Stimulated activated naive CD4-positive, alpha-beta T cell (primary cell): ENCODE measurements at regions not wholly inside any gene's neighbourhood (a gene's known extent, or its start where the extent isn't known, plus 50 kb on each side); places are given as distances from the start of the nearest gene placed in this dataset.
"Not testable (repeated sequence)": the region's sequence is repeated elsewhere in the genome, so short reads cannot be mapped to it uniquely, and the experiment has no call there.

Experiments used
- DNase-seq, 6 experiments: peaks; one replicate each; lab custom pipeline; 2025; lab: John Stamatoyannopoulos, UW

DNA sequence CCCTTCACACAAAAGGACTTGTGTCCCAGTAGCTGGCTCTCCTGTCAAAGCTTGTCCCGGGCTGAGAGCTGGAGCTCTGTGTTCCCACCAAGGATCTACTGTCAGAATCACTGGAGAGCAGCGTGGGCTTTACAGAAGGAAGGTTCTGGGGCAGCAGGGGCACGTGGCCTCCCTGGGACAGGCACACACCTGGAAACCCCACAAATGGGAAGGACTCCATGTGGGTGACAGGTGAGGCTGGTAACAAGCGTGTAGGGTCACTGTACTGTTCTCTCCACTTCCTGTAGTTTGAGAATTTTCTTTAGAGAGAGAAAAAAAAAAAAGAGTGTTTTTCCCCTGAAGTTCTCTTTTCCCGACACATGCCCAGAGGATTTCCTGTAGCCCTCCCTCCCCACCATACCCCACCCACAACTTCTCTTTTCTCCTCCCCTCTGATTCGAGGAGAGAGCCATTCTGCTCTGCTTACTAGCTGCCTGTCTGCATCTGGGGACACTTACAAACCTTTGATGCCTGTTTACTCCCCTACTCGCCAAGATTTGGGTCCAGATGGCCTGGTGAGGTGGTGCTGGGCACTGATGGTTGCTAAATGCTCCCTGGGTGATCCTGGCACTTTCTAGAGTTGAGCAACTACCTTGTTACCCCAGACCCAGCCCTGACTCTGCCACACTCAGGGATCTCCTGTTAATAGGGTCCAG, 84.1 kb upstream of the SIRPA start:
- DNase-seq = no peak

DNA sequence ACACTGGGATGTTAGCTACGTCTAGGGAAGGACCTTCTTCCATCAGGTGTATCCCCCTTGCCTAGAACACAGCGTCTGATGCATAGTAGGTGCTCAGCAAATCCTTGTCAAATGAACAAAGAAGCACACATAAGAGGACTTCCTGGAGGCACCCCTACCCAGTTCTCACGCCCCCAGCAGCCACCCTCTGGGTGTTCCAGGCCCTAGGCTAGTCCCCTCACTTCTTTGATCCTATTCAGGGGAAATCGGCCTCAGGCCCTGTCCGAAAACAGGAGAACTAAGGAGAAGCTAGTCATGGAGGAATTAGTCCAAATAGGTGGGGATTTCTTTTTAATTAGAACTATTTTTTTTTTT, 84.7 kb upstream of the SIRPA start:
- no peak for DNase-seq

DNA sequence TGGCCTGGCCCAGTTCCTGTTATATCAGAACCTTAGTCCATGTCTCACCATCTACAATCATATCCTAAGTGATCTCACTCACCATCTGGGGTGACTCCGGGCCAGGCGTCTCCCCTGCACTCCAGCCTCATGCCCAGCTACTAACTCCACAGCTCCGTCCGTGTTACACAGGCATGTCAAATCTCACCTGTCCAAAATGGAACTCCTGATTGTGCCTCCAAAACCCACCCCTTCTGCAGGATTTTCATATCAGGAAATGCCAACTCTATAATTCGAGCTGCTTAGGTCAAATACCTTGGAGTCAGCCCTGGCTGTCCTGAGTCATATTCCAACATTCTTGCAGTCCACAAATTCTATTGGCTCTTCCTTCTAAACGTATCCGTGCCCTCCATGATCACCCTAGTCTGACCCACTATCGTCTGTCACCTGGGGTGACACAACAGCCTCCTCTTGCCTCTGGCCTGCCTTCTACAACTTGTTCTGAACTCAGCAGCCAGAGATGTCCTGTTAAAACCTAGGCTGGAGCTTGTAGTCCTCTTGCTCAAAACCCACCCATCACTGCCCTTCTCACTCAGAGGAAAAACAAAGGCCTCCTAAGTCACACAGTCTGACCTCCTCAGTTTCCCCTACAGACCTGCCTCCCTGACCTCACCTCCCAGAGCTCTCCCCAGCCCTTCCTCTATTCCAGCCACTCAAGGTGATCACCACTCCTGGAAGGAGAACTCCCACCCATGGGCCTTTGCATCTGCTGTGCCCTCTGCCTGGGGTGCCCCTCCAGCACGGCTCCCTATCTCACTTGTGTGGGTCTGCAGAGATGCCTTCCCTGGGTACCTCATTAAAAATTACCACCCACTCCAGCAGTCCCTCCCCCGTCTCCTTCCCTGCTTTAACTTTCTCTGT, 85.3 kb upstream of the SIRPA start:
- DNase-seq = no peak

DNA sequence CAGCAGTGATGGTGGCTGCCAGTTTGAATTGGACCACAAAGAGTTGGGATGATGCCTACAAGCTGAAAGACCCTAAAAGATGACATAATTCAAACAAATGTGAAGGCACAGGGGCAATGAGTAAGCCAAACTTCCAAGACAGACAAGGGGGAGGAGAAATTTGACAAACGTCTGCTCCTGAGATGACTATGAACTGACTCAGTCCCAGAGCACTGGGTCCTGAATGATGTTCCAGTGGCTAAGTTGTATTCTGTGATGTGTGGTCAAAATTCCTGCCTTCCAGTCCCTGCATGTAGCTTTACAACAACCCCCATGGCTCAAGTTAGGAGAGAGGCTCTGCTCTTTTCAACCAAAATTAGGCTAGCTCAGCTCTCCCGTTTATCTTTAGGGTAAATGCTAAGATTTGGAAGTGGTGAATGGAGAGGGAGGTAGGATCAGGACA, 86.1 kb upstream of the SIRPA start:
- no peak for DNase-seq

GRCh38 chr20:1808101-1808500, 87.1 kb upstream of the SIRPA start:
- no peak for DNase-seq

GRCh38 chr20:1807394-1807793, 87.8 kb upstream of the SIRPA start:
- DNase-seq = no peak

GRCh38 chr20:1806456-1806855, 88.8 kb upstream of the SIRPA start:
- DNase-seq = no peak

DNA sequence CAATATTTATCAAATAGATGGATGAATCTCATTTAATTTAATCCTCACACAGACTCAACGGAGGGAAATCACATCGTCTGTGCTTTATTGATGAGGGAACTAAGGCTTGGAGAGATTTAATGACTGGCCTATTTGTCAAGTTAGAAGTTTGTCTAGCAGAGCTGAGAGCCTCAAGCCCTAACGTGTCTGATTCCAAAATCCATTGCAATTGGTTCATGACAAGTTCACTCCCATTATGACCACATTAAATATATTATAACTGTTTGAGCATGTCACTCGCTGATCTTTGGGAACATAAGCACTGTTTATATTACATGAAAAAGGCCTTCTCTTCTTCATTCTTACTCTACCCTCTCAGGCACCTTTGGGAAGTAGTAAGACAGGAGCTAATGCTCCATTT, 89.4 kb upstream of the SIRPA start:
- no peak for DNase-seq

GRCh38 chr20:1805161-1805581, 90.0 kb upstream of the SIRPA start:
- DNase-seq = no peak

- no peak for DNase-seq
These were observed 90.7 kb upstream of the SIRPA start for GRCh38 chr20:1804554-1804956.

DNA sequence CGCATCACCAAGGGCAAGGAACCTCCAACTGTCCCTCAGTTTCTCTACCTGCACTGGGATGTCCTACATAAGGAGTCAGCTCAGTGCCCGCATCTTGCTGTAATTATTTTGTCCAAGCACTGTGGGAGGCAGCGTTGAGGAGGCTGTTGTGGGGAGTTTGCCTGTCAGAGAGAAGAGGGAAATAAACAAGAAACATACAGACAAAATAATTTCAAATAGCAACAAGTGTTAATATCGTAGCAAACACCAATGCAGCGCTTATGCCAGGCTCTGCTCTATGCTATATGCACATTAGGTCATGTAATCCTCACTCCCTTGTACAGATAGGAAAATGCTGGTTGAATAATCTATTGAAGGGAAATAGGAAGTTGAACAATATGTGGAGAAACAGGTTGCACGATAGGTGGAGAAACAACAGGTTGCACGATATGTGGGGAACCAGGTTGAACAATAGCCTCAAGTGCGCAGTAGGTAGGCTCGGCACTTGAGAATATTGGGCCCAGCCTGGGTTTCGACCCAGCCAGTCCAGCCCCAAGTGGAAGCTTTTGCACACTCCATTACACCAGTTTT, 91.2 kb upstream of the SIRPA start:
- DNase-seq = no peak

DNA sequence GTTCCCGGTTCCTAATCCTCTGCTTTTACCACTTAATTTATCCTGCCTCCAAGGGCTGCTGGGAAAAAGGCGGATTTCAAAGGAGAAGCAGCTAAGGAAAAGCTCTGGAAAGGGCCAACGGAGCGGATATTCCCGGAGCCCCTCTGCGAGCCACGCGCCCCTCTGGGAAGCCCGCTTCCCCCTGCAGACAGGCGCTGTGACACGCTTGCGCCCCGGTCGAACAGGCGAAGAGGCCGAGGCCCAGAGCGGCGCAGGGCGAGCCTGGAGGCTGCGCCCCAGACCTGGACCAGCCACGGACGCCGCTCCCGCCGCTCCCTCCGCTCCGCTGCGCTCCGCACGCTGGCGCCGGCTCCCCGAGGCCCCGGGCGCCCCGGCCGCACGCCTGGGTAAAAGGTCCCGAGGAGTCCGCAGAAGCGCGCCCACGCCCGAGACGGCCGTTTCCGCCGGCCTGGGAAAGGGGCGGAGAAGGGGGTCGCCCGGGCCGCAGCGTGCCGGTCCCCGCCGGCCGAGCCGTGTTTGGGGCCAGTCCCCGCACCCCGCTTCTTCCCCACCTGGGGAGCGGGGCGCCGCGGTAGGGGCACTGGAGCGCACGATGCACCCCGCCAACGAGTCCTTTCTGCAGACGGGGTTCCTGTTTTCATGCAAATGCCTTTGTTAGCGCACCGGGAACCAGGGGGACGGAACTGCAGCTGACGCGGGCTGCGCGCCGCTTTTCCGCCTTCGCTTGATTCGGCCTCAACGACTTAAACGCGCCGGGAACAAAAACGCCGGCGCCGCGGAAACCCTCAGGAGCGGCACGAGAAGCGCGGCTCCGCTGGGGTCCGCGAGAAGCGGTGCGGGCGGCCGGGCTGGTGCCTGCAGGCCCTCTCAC, 91.9 kb upstream of the SIRPA start:
- peak in 2 of 6 experiments; percentile 3 to 9 for DNase-seq

DNA sequence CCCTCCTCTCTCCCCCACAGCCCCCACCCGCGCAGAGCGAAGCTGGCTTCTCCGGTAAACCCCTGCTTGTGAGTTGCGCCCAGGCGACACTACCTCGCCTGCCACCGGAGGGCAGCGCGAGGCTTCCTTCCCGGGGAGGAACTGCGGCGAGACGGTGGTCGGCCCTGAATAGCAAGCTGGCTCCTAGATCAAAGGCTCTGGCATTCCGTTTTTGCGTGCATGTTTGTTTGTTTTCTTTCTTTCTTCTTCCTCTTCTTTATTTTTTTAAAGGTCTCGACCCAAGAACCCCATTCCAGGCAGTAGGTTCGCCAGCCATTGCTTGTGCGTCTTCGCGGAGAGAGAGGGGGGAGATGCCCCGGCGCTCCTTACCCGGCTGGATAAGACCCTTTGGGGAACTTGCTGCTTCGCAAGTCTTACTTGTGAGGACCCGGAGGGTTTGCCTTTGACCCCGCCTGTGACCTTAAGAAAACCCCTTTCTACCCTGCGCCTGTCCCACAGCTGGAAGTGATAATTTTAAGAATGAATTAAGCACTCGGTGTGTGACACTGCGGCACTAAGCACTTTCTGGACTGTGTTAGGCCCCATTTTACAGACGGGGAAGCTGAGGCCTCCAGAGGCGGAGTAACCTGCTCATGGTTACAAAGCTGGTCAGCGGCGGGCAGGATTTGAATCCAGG, 92.7 kb upstream of the SIRPA start:
- peak in 2 of 6 experiments; percentile 11 to 16 for DNase-seq

- no peak for DNase-seq
These were observed 93.3 kb upstream of the SIRPA start for GRCh38 chr20:1801929-1802306.

DNA sequence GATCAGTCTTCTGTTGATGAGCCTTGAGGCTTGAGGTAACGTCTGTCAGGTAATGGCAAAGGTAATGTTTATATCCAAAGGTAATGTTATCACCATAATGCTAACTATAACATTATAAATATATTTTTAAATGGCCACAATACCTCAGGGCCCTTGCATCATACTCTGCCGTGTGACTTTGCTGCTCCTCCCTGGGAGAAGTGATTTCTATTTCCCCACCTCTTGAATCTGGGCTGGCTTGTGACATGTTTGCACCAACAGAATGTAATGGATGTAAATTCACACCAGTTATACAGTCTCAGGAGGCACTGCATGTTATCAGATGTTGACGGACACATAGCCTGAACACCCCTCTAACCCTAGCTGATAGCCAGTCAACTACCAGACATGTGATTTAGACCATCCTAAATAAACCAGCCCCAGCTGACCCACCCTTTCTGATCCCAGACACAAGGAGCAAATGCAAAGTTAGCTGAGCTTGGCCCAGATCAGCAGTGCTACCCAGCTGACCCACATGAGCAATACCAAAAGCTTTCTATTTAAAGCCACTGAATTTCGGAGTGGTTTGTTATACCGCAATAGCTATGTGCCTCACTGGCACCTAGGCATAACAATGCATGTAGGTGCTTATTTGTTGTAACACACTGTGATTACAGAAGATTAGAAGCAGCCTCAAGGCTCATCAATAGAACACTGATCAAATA, 93.8 kb upstream of the SIRPA start:
- DNase-seq = no peak

DNA sequence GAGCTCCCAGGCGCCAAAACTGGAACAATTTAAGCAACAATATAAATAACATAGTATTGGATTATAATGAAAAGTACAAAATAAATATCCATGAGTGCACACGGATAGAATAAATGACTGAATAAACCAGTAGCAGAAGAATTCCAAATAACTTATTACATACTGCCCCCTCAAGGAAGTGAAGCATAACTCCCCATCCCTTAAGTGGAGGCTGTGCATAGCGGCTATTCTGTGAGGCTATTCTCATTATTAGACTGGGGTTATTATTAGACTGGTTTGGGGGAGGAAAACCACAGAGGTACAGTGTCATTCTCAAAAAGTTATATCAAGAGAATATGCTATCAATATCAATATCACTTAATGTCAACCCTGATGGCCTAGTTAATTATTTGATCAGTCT, 94.4 kb upstream of the SIRPA start:
- DNase-seq = no peak

DNA sequence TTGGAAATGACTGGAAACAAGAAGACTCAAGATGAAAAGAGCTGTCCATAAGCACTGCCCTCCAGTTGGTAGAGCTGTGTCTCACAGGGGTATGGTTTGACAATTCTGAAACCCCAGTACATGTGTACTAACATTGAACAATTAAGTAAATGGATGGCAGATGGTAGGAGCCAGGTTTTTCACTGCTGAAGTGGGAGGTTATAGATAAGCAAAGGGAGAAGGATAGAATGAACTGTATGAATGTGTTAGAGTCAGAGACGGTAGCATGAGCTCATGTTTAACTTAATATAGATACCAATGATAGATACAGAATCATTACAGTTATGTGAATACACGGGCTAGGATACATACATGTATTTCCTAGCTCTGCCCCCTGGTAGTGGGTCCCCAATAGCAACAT, 95.0 kb upstream of the SIRPA start:
- no peak for DNase-seq

GRCh38 chr20:1799746-1800145, 95.5 kb upstream of the SIRPA start:
- DNase-seq = not testable (repeated sequence)

GRCh38 chr20:1798982-1799381, 96.2 kb upstream of the SIRPA start:
- no peak for DNase-seq

- no peak for DNase-seq
These were observed 101.4 kb upstream of the SIRPA start for GRCh38 chr20:1793821-1794220.

GRCh38 chr20:1792274-1792673, 102.9 kb upstream of the SIRPA start:
- DNase-seq = no peak
